ENCODE measurements at regions not wholly inside any gene's neighbourhood (a gene's known extent, or its start where the extent isn't known, plus 50 kb on each side); places are given as distances from the start of the nearest gene placed in this dataset.

GRCh38 chr9:86718388-86719049 is 228.8 kb downstream of the GAS1 start:
- no peak for TF ChIP-seq EZH2phosphoT487 (conservative IDR thresholded peaks at IDR 0.05; ENCODE audit: low read length)
- Histone ChIP-seq H3K27me3 (ENCODE audit: low read length) (no peaks in the 10 kb centered on the region), H3F3A (ENCODE audit: insufficient read depth) (no peaks in the 10 kb centered on the region), H3K79me2 (ENCODE audit: insufficient read depth, low read length) (no peaks in the 10 kb centered on the region), H3K4me3 (ENCODE audit: insufficient read depth, low read length, poor library complexity, severe bottlenecking) (no peak overlapping the region), H3K4me2 (ENCODE audit: low read depth, low read length, poor library complexity, severe bottlenecking) (no peak overlapping the region), H3K27ac (ENCODE audit: low read depth, low read length) (no peak overlapping the region), H3K9me2 (replicated peaks; ENCODE audit: insufficient read depth, low read length) (no peaks in the 10 kb centered on the region), H3K9ac (ENCODE audit: low read length) (no peak overlapping the region), H2AFZ (ENCODE audit: low read depth, low read length, severe bottlenecking) (no peak overlapping the region), H3K36me3 (ENCODE audit: low read length) (no peaks in the 10 kb centered on the region), H3K9me3 (ENCODE audit: insufficient read depth, low read length) (no peaks in the 10 kb centered on the region), H4K20me1 (ENCODE audit: low read depth, low read length) (no peaks in the 10 kb centered on the region)

DNA sequence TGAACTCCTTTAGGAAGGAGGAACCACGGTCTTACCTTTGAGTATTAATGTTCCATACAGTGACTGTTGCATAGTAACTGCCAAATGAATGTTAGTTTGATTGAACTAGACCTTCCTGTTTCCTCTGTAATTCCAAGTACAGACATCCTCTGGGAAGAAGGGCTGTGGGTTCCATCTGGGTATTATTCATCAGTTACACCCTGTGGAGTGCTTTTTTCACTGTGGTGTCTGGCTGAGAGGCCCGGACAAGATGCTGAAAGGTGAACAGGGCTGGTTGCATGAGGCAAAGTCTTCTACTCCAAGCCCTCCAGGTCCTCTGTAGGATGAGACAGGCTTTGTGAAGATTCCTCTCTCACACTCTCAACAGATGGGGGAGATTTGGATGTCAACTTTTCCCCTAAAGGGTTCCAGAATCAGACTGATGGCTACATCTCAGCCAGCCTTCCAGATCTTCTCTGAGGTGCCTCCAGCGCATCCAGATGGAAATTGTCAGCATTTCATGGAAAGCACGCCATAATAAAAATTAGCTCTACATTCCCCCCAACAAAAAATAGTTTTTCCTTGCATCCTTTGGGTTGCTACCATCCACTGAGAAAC is 230.9 kb downstream of the GAS1 start:
- no peak overlapping the region for H2AFZ ChIP-seq (ENCODE audit: low read depth, low read length, severe bottlenecking)
- H3K27ac ChIP-seq (ENCODE audit: low read depth, low read length) = no peak overlapping the region
- no peaks in the 10 kb centered on the region for H3F3A ChIP-seq (ENCODE audit: insufficient read depth)
- H3K4me3 ChIP-seq (ENCODE audit: insufficient read depth, low read length, poor library complexity, severe bottlenecking) = no peak overlapping the region
- H3K4me2 ChIP-seq (ENCODE audit: low read depth, low read length, poor library complexity, severe bottlenecking) = no peak overlapping the region
- no peak overlapping the region for H3K9ac ChIP-seq (ENCODE audit: low read length)
- H3K79me2 ChIP-seq (ENCODE audit: insufficient read depth, low read length) = no peaks in the 10 kb centered on the region
- no peaks in the 10 kb centered on the region for H3K36me3 ChIP-seq (ENCODE audit: low read length)
- no peaks in the 10 kb centered on the region for H4K20me1 ChIP-seq (ENCODE audit: low read depth, low read length)
- no peaks in the 10 kb centered on the region for H3K27me3 ChIP-seq (ENCODE audit: low read length)
- no peaks in the 10 kb centered on the region for H3K9me2 ChIP-seq (replicated peaks; ENCODE audit: insufficient read depth, low read length)
- no peak for TF ChIP-seq EZH2phosphoT487 (conservative IDR thresholded peaks at IDR 0.05; ENCODE audit: low read length)
- TF ChIP-seq, protein P1, sequence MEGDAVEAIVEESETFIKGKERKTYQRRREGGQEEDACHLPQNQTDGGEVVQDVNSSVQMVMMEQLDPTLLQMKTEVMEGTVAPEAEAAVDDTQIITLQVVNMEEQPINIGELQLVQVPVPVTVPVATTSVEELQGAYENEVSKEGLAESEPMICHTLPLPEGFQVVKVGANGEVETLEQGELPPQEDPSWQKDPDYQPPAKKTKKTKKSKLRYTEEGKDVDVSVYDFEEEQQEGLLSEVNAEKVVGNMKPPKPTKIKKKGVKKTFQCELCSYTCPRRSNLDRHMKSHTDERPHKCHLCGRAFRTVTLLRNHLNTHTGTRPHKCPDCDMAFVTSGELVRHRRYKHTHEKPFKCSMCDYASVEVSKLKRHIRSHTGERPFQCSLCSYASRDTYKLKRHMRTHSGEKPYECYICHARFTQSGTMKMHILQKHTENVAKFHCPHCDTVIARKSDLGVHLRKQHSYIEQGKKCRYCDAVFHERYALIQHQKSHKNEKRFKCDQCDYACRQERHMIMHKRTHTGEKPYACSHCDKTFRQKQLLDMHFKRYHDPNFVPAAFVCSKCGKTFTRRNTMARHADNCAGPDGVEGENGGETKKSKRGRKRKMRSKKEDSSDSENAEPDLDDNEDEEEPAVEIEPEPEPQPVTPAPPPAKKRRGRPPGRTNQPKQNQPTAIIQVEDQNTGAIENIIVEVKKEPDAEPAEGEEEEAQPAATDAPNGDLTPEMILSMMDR (IDR thresholded peaks at IDR 0.05; ENCODE audit: insufficient read depth, low read length, poor library complexity, severe bottlenecking) = no peak
- no peaks in the 10 kb centered on the region for H3K9me3 ChIP-seq (ENCODE audit: insufficient read depth, low read length)

- Histone ChIP-seq H3K9ac (ENCODE audit: low read length) (no peak overlapping the region), H3K4me2 (ENCODE audit: low read depth, low read length, poor library complexity, severe bottlenecking) (no peak overlapping the region), H3K36me3 (ENCODE audit: low read length) (no peaks in the 10 kb centered on the region), H3K9me2 (replicated peaks; ENCODE audit: insufficient read depth, low read length) (no peaks in the 10 kb centered on the region), H3K4me3 (ENCODE audit: insufficient read depth, low read length, poor library complexity, severe bottlenecking) (no peak overlapping the region), H3K27ac (ENCODE audit: low read depth, low read length) (no peak overlapping the region), H3K27me3 (ENCODE audit: low read length) (no peaks in the 10 kb centered on the region), H2AFZ (ENCODE audit: low read depth, low read length, severe bottlenecking) (no peak overlapping the region), H3K79me2 (ENCODE audit: insufficient read depth, low read length) (no peaks in the 10 kb centered on the region), H3F3A (ENCODE audit: insufficient read depth) (no peaks in the 10 kb centered on the region), H3K9me3 (ENCODE audit: insufficient read depth, low read length) (no peaks in the 10 kb centered on the region), H4K20me1 (ENCODE audit: low read depth, low read length) (no peaks in the 10 kb centered on the region)
- TF ChIP-seq, protein P1 (IDR thresholded peaks at IDR 0.05; ENCODE audit: insufficient read depth, low read length, poor library complexity, severe bottlenecking) = no peak
- TF ChIP-seq EZH2phosphoT487 (conservative IDR thresholded peaks at IDR 0.05; ENCODE audit: low read length) = no peak
Observed at GRCh38 chr9:86714999-86715398, 232.3 kb downstream of the GAS1 start.

DNA sequence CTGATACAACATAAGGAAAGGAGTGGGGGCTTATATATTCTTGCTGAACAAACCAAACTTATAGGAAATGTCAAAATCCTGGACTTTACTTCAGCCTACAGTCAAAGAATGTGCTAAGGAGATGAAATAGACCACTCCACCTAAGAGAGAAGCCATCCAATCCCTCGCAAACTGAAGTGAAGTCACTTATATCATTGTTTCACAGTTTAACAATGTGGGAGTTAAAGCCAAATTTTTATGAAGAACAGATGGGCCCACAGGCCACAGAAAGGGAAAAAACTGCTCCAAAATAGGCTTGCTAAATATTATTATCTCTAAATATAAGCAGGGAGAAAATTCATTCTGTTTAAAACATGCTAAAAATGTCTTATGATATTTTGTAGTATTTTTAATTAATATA is 233.3 kb downstream of the GAS1 start:
- no peak for TF ChIP-seq EZH2phosphoT487 (conservative IDR thresholded peaks at IDR 0.05; ENCODE audit: low read length)
- TF ChIP-seq, protein P1 (IDR thresholded peaks at IDR 0.05; ENCODE audit: insufficient read depth, low read length, poor library complexity, severe bottlenecking) = no peak
- H2AFZ ChIP-seq (ENCODE audit: low read depth, low read length, severe bottlenecking) = no peak overlapping the region
- no peaks in the 10 kb centered on the region for H3K27me3 ChIP-seq (ENCODE audit: low read length)
- H3K4me2 ChIP-seq (ENCODE audit: low read depth, low read length, poor library complexity, severe bottlenecking) = no peak overlapping the region
- no peak overlapping the region for H3K4me3 ChIP-seq (ENCODE audit: insufficient read depth, low read length, poor library complexity, severe bottlenecking)
- no peak overlapping the region for H3K27ac ChIP-seq (ENCODE audit: low read depth, low read length)
- no peaks in the 10 kb centered on the region for H3F3A ChIP-seq (ENCODE audit: insufficient read depth)
- H4K20me1 ChIP-seq (ENCODE audit: low read depth, low read length) = no peaks in the 10 kb centered on the region
- no peak overlapping the region for H3K9ac ChIP-seq (ENCODE audit: low read length)
- no peaks in the 10 kb centered on the region for H3K36me3 ChIP-seq (ENCODE audit: low read length)
- H3K9me3 ChIP-seq (ENCODE audit: insufficient read depth, low read length) = no peaks in the 10 kb centered on the region
- H3K79me2 ChIP-seq (ENCODE audit: insufficient read depth, low read length) = no peaks in the 10 kb centered on the region
- H3K9me2 ChIP-seq (replicated peaks; ENCODE audit: insufficient read depth, low read length) = no peaks in the 10 kb centered on the region
